Natural killer cell (primary cell): ENCODE measurements at regions not wholly inside any gene's neighbourhood (a gene's known extent, or its start where the extent isn't known, plus 50 kb on each side); places are given as distances from the start of the nearest gene placed in this dataset.

Source experiments
- ATAC-seq, 3 donors: fragments of 150-1000 bp in 2 of 3; fragments of 200-7000 bp in 1 of 3; cut with Tn5 transposase; 1 replicate in 1 of 3; 2 replicates in 2 of 3; pipeline ENCODE4 v1.10.0; 2021; ENCODE audit warnings: mild to moderate bottlenecking in 2 of 3, moderate library complexity in 2 of 3
- DNase-seq, 2 donors: peaks; one replicate each; pipeline versions ENCODE4 v3.0.0 to v3.0.0-alpha.2; 2013 to 2021; ENCODE audit warnings: mixed read lengths in 1 of 2
- H3K27ac ChIP-seq: one replicate; pipeline ENCODE4 v1.5.1; 2013; ENCODE audit warnings: mild to moderate bottlenecking, low read length
- H3K27me3 ChIP-seq: one replicate; pipeline ENCODE4 v1.6.1; 2013; ENCODE audit warnings: low read length; ENCODE audit not compliant: control insufficient read depth, insufficient read depth
- H3K36me3 ChIP-seq: one replicate; pipeline ENCODE4 v1.6.1; 2013; ENCODE audit warnings: low read length; ENCODE audit not compliant: control insufficient read depth, insufficient read depth
- H3K4me1 ChIP-seq: one replicate; pipeline ENCODE4 v1.6.1; 2013; ENCODE audit warnings: low read length; ENCODE audit not compliant: control insufficient read depth, insufficient read depth
- H3K4me3 ChIP-seq: one replicate; pipeline ENCODE4 v1.5.1; 2013; ENCODE audit warnings: low read length
- H3K9me3 ChIP-seq: one replicate; pipeline ENCODE4 v1.6.1; 2013; ENCODE audit warnings: low read length; ENCODE audit not compliant: control insufficient read depth, insufficient read depth
- H3K27ac Mint-ChIP-seq, 2 donors: one replicate each; pipeline ENCODE4 v1.8.0; 2022; ENCODE audit warnings: mild to moderate bottlenecking in 2 of 2, mixed read lengths in 2 of 2, moderate library complexity in 1 of 2
- H3K27me3 Mint-ChIP-seq, 2 donors: one replicate each; pipeline ENCODE4 v1.8.0; 2022; ENCODE audit warnings: low read depth in 2 of 2, mixed read lengths in 2 of 2
- H3K36me3 Mint-ChIP-seq: one replicate; pipeline ENCODE4 v1.8.0; 2022; ENCODE audit warnings: mixed read lengths
- H3K4me1 Mint-ChIP-seq, 2 donors: one replicate each; pipeline ENCODE4 v1.8.0; 2022; ENCODE audit warnings: mixed read lengths in 2 of 2
- H3K4me3 Mint-ChIP-seq: one replicate; pipeline ENCODE4 v1.8.0; 2022; ENCODE audit warnings: mild to moderate bottlenecking, moderate library complexity, mixed read lengths
- H3K9me3 Mint-ChIP-seq, 2 donors: one replicate each; pipeline ENCODE4 v1.8.0; 2022; ENCODE audit warnings: mixed read lengths in 2 of 2
- WGBS: methylation state at CpG from one replicate; pipeline ENCODE4 v1.1.7; 2013; ENCODE audit warnings: missing lambda C conversion rate; ENCODE audit not compliant: insufficient coverage; 5-methylcytosine and 5-hydroxymethylcytosine counted together
- intact Hi-C: fragments of 100-400 bp; cut with micrococcal nuclease; formaldehyde crosslinking; loops from one replicate; pipeline ENCODE4 v1.14.2; 2022
- TF ChIP-seq, protein P1 (sequence below): fragments of 200-600 bp; IDR thresholded peaks from one replicate; pipeline ENCODE4 v1.8.0; 2022; ENCODE audit warnings: antibody characterized with exemption

GRCh38 chrY:8815616-8816015 is 521.6 kb upstream of the TSPY4 start:
- intact Hi-C loops: no loop called here
- no peak for DNase-seq
- TF ChIP-seq, protein P1, sequence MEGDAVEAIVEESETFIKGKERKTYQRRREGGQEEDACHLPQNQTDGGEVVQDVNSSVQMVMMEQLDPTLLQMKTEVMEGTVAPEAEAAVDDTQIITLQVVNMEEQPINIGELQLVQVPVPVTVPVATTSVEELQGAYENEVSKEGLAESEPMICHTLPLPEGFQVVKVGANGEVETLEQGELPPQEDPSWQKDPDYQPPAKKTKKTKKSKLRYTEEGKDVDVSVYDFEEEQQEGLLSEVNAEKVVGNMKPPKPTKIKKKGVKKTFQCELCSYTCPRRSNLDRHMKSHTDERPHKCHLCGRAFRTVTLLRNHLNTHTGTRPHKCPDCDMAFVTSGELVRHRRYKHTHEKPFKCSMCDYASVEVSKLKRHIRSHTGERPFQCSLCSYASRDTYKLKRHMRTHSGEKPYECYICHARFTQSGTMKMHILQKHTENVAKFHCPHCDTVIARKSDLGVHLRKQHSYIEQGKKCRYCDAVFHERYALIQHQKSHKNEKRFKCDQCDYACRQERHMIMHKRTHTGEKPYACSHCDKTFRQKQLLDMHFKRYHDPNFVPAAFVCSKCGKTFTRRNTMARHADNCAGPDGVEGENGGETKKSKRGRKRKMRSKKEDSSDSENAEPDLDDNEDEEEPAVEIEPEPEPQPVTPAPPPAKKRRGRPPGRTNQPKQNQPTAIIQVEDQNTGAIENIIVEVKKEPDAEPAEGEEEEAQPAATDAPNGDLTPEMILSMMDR: no peak
- WGBS: no CpG with 5 or more reads among the region's 1 CpG
- Histone ChIP-seq H3K4me1 (no peaks in the 10 kb centered on the region), H3K9me3 (no peaks in the 10 kb centered on the region), H3K4me3 (no peak overlapping the region), H3K27me3 (no peaks in the 10 kb centered on the region), H3K27ac (no peak overlapping the region), H3K36me3 (no peaks in the 10 kb centered on the region)
- no peak for ATAC-seq
- Mint-ChIP-seq H3K27ac (no peak overlapping the region), H3K4me1 (no peaks in the 10 kb centered on the region), H3K36me3 (no peaks in the 10 kb centered on the region), H3K9me3 (peaks cover 0 to 6% of the 10 kb centered on the region in 2 donors), H3K27me3 (no peaks in the 10 kb centered on the region), H3K4me3 (no peak overlapping the region)

DNA sequence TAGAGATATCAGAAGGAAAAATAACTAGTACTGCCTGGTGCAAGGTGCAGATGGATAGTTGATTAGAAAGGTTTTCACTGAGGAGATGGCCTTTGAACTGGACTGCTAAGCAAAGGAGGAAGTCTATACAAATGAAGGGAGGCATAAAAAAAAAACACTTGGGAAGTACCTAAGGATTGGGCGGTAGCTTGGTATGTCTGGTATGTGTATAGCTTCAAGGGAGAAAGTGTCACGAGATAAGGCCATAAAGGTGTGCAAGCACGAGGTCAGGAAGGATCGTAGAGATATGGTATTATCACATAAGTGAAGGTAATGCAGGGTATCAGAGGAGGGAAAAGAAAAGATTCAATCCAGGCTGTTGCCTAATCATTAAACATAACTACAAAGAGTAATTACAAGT is 517.2 kb upstream of the TSPY4 start:
- Histone ChIP-seq H3K9me3 (no peaks in the 10 kb centered on the region), H3K4me3 (no peak overlapping the region), H3K27me3 (no peaks in the 10 kb centered on the region), H3K27ac (no peak overlapping the region), H3K36me3 (no peaks in the 10 kb centered on the region), H3K4me1 (no peaks in the 10 kb centered on the region)
- intact Hi-C loops: no loop called here
- Mint-ChIP-seq H3K27ac (no peak overlapping the region), H3K27me3 (no peaks in the 10 kb centered on the region), H3K36me3 (no peaks in the 10 kb centered on the region), H3K4me3 (no peak overlapping the region), H3K4me1 (no peaks in the 10 kb centered on the region), H3K9me3 (peaks cover 0 to 6% of the 10 kb centered on the region in 2 donors)
- ATAC-seq (no peak), DNase-seq (no peak)
- TF ChIP-seq, protein P1: no peak
- whole genome bisulfite sequencing: 79% methylated on average over 2 of the region's 4 CpGs

DNA sequence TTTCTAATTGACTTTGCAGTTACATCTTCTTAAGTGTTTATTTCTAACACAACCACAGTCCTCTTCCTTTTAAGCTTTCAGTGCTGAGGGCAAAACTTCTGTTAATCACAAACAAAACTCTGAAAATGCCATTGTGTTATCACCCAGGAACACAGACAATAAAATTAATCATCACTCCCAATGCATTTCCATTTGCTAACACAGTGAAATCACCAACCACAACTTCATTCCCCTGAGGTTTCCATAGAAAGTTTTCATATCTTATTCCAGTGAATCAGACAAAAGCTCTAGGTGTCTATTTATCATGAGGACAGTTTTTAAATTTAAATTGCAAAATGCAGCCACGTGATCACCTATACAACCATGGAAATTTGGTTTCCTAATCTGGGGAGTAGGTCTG is 516.2 kb upstream of the TSPY4 start:
- TF ChIP-seq, protein P1: no peak

GRCh38 chrY:8852278-8852677 is 485.0 kb upstream of the TSPY4 start:
- no peak for ATAC-seq
- H3K9me3 Mint-ChIP-seq: no peaks in the 10 kb centered on the region
- H3K27ac Mint-ChIP-seq: no peak overlapping the region
- no peaks in the 10 kb centered on the region for H3K27me3 Mint-ChIP-seq
- H3K4me3 ChIP-seq: no peak overlapping the region
- no peaks in the 10 kb centered on the region for H3K36me3 ChIP-seq
- no peak for DNase-seq
- no peak overlapping the region for H3K4me3 Mint-ChIP-seq
- H3K4me1 Mint-ChIP-seq: no peaks in the 10 kb centered on the region
- no peaks in the 10 kb centered on the region for H3K36me3 Mint-ChIP-seq
- no peak overlapping the region for H3K27ac ChIP-seq
- no peaks in the 10 kb centered on the region for H3K27me3 ChIP-seq
- H3K9me3 ChIP-seq: no peaks in the 10 kb centered on the region
- TF ChIP-seq, protein P1: no peak
- WGBS: 83% methylated on average over 3 of the region's 3 CpGs
- intact Hi-C loops: no loop called here
- no peaks in the 10 kb centered on the region for H3K4me1 ChIP-seq

More for the DNA sequence above, 516.2 kb upstream of the TSPY4 start:
- H3K4me3 Mint-ChIP-seq: no peak overlapping the region
- no peaks in the 10 kb centered on the region for H3K27me3 Mint-ChIP-seq
- no peak overlapping the region for H3K27ac Mint-ChIP-seq
- intact Hi-C loops: no loop called here
- H3K9me3 ChIP-seq: no peaks in the 10 kb centered on the region
- H3K4me3 ChIP-seq: no peak overlapping the region
- H3K36me3 Mint-ChIP-seq: no peaks in the 10 kb centered on the region
- ATAC-seq (no peak), DNase-seq (no peak)
- H3K9me3 Mint-ChIP-seq: peaks cover 0 to 9% of the 10 kb centered on the region in 2 donors
- H3K27ac ChIP-seq: no peak overlapping the region
- WGBS: no CpG with 5 or more reads among the region's 1 CpG
- no peaks in the 10 kb centered on the region for H3K4me1 ChIP-seq
- no peaks in the 10 kb centered on the region for H3K27me3 ChIP-seq
- H3K36me3 ChIP-seq: no peaks in the 10 kb centered on the region
- no peaks in the 10 kb centered on the region for H3K4me1 Mint-ChIP-seq
